Caco-2 (cell line): ENCODE measurements at regions not wholly inside any gene's neighbourhood (a gene's known extent, or its start where the extent isn't known, plus 50 kb on each side); places are given as distances from the start of the nearest gene placed in this dataset.

Experiments
- BruUV-seq: library from RNA; stranded (reverse); fragments of 400-500 nt; replicated peaks from 2 replicates; lab custom pipeline; 2021; lab: Mats Ljungman, UMichigan
- CTCF ChIA-PET: fragments of 300-600 bp; sonication (Branson Sonifier 250); formaldehyde crosslinking; loops from one replicate; lab custom pipeline; 2022; ENCODE audit warnings: antibody characterized with exemption; lab: Charles Lee
- POLR2A ChIA-PET: fragments of 300-600 bp; sonication (Branson Sonifier 250); formaldehyde crosslinking; loops from one replicate; lab custom pipeline; 2022; ENCODE audit warnings: antibody characterized with exemption; lab: Charles Lee
- DNase-seq, 2 experiments: peaks; one replicate each; pipeline versions ENCODE4 v3.0.0 to v3.0.0-alpha.2; 2020 to 2022
- H3K27me3 ChIP-seq: replicated peaks from 2 replicates; pipeline ENCODE4 v1.6.0; 2011; ENCODE audit warnings: low read length; ENCODE audit not compliant: control insufficient read depth, insufficient read depth
- H3K36me3 ChIP-seq: 2 replicates; pipeline ENCODE4 v1.5.1; 2011; ENCODE audit warnings: low read length; ENCODE audit not compliant: control insufficient read depth, insufficient read depth
- H3K4me1 ChIP-seq: fragments of 250-450 bp; sonication (Bioruptor Pico); 2 replicates; pipeline ENCODE4 v1.5.1; 2020; ENCODE audit warnings: mild to moderate bottlenecking
- H3K4me3 ChIP-seq: 2 replicates; pipeline ENCODE4 v1.5.1; 2011; ENCODE audit warnings: low read depth, mild to moderate bottlenecking, control low read depth, low read length
- H3K9me3 ChIP-seq: fragments of 250-450 bp; sonication (Bioruptor Pico); 2 replicates; pipeline ENCODE4 v1.5.1; 2020; ENCODE audit warnings: mild to moderate bottlenecking, moderate library complexity
- H3K27ac Mint-ChIP-seq: one replicate; pipeline ENCODE4 v1.8.0; 2022; ENCODE audit warnings: mixed read lengths; ENCODE audit not compliant: unreplicated experiment
- H3K27me3 Mint-ChIP-seq: one replicate; pipeline ENCODE4 v1.8.0; 2022; ENCODE audit warnings: mixed read lengths; ENCODE audit not compliant: insufficient read depth, unreplicated experiment
- H3K36me3 Mint-ChIP-seq: one replicate; pipeline ENCODE4 v1.8.0; 2022; ENCODE audit warnings: mild to moderate bottlenecking, mixed read lengths; ENCODE audit not compliant: insufficient read depth, unreplicated experiment
- H3K4me1 Mint-ChIP-seq: one replicate; pipeline ENCODE4 v1.8.0; 2022; ENCODE audit warnings: low read depth, mixed read lengths; ENCODE audit not compliant: unreplicated experiment
- H3K4me3 Mint-ChIP-seq: one replicate; pipeline ENCODE4 v1.8.0; 2022; ENCODE audit warnings: mild to moderate bottlenecking, moderate library complexity, mixed read lengths; ENCODE audit not compliant: unreplicated experiment
- H3K9me3 Mint-ChIP-seq: one replicate; pipeline ENCODE4 v1.8.0; 2022; ENCODE audit warnings: mixed read lengths; ENCODE audit not compliant: unreplicated experiment
- CTCF ChIP-seq, 2 experiments: fragments of 200-600 bp in 1 of 2; IDR thresholded peaks; 1 replicate in 1 of 2; 2 replicates in 1 of 2; pipeline versions ENCODE4 v1.5.1 to v1.8.0; 2011 to 2022; ENCODE audit warnings: antibody characterized with exemption in 1 of 2, control low read depth in 1 of 2, inconsistent platforms in 1 of 2, low read depth in 1 of 2, low read length in 1 of 2, mild to moderate bottlenecking in 1 of 2, moderate library complexity in 1 of 2; ENCODE audit not compliant: insufficient read depth in 1 of 2, severe bottlenecking in 1 of 2, unreplicated experiment in 1 of 2
- intact Hi-C: fragments of 100-400 bp; cut with micrococcal nuclease; formaldehyde crosslinking; loops from one replicate; pipeline ENCODE4 v1.10.0; 2022; ENCODE audit not compliant: unreplicated experiment

GRCh38 chr5:56703952-56704351 lies 111.4 kb upstream of the MAP3K1 start:
- Histone ChIP-seq H3K27me3 (no peaks in the 10 kb centered on the region), H3K9me3 (no peaks in the 10 kb centered on the region), H3K4me1 (0 out of 2 replicates have a peak, but pooled peaks cover 3% of the 10 kb centered on the region), H3K4me3 (no peak overlapping the region), H3K36me3 (no peaks in the 10 kb centered on the region)
- H3K36me3 Mint-ChIP-seq, result no peaks in the 10 kb centered on the region
- no peak overlapping the region for H3K4me3 Mint-ChIP-seq
- ChIA-PET CTCF (no interaction called here), POLR2A (no interaction called here)
- no peaks in the 10 kb centered on the region for H3K9me3 Mint-ChIP-seq
- H3K27ac Mint-ChIP-seq, result no peak overlapping the region
- BruUV-seq, result no TSS peak
- no peak for TF ChIP-seq CTCF (IDR thresholded peaks at IDR 0.05; ENCODE audit: insufficient read depth in 1 of 2, low read depth in 1 of 2, low read length in 1 of 2, severe bottlenecking in 1 of 2, unreplicated experiment in 1 of 2)
- intact Hi-C loops, result no loop called here
- H3K4me1 Mint-ChIP-seq, result peaks cover 22% of the 10 kb centered on the region
- no peak for DNase-seq
- H3K27me3 Mint-ChIP-seq, result no peaks in the 10 kb centered on the region

- no peak overlapping the region for H3K27ac Mint-ChIP-seq
- H3K4me3 ChIP-seq, result no peak overlapping the region
- POLR2A ChIA-PET, result no interaction called here
- TF ChIP-seq CTCF (IDR thresholded peaks at IDR 0.05; ENCODE audit: insufficient read depth in 1 of 2, low read depth in 1 of 2, low read length in 1 of 2, severe bottlenecking in 1 of 2, unreplicated experiment in 1 of 2), result no peak
- intact Hi-C loops, result no loop called here
- no peak for DNase-seq
- BruUV-seq, result no TSS peak
- no peaks in the 10 kb centered on the region for H3K27me3 Mint-ChIP-seq
- no peaks in the 10 kb centered on the region for H3K36me3 ChIP-seq
- H3K36me3 Mint-ChIP-seq, result no peaks in the 10 kb centered on the region
- H3K4me1 Mint-ChIP-seq, result peaks cover 26% of the 10 kb centered on the region
- no peaks in the 10 kb centered on the region for H3K9me3 Mint-ChIP-seq
- CTCF ChIA-PET, result no interaction called here
- no peaks in the 10 kb centered on the region for H3K27me3 ChIP-seq
- no peak overlapping the region for H3K4me3 Mint-ChIP-seq
- no peaks in the 10 kb centered on the region for H3K9me3 ChIP-seq
- peaks cover 12% of the 10 kb centered on the region for H3K4me1 ChIP-seq
Measured at GRCh38 chr5:56700711-56701110, 114.6 kb upstream of the MAP3K1 start.

GRCh38 chr5:56699538-56699937 lies 115.8 kb upstream of the MAP3K1 start:
- no peaks in the 10 kb centered on the region for H3K36me3 Mint-ChIP-seq
- no peak for DNase-seq
- no peak overlapping the region for H3K4me3 Mint-ChIP-seq
- Histone ChIP-seq H3K4me1 (peaks cover 12% of the 10 kb centered on the region), H3K4me3 (no peak overlapping the region), H3K9me3 (no peaks in the 10 kb centered on the region), H3K36me3 (no peaks in the 10 kb centered on the region), H3K27me3 (no peaks in the 10 kb centered on the region)
- ChIA-PET CTCF (no interaction called here), POLR2A (interaction anchor here (0.6 kb wide), 1 partner anchor 65 kb away, joined by 3 read pairs; no protein-coding TSS in a partner anchor)
- no peak for TF ChIP-seq CTCF (IDR thresholded peaks at IDR 0.05; ENCODE audit: insufficient read depth in 1 of 2, low read depth in 1 of 2, low read length in 1 of 2, severe bottlenecking in 1 of 2, unreplicated experiment in 1 of 2)
- no TSS peak for BruUV-seq
- H3K27ac Mint-ChIP-seq, result no peak overlapping the region
- peaks cover 18% of the 10 kb centered on the region for H3K4me1 Mint-ChIP-seq
- intact Hi-C loops, result no loop called here
- no peaks in the 10 kb centered on the region for H3K9me3 Mint-ChIP-seq
- no peaks in the 10 kb centered on the region for H3K27me3 Mint-ChIP-seq
